ENCODE measurements at regions not wholly inside any gene's neighbourhood (a gene's known extent, or its start where the extent isn't known, plus 50 kb on each side); places are given as distances from the start of the nearest gene placed in this dataset.

- TF ChIP-seq POLR2A (IDR thresholded peaks at IDR 0.05) (no peak), CTCF (IDR thresholded peaks at IDR 0.05) (no peak)
These were observed 227.2 kb downstream of the EPM2A start for GRCh38 chr6:145508107-145508506.
